ENCODE measurements at regions not wholly inside any gene's neighbourhood (a gene's known extent, or its start where the extent isn't known, plus 50 kb on each side); places are given as distances from the start of the nearest gene placed in this dataset.

GRCh38 chr1:90190523-90190922, 195.6 kb downstream of the ZNF326 start:
- H3K27me3 ChIP-seq = no peaks in the 10 kb centered on the region
- no peaks in the 10 kb centered on the region for H3K9me3 ChIP-seq
- in situ Hi-C loops (cut with MboI; ENCODE audit: low pct_ligation_motif_present in 1 of 4, low pct_unique_long_range_greater_than_20kb in 1 of 4, low sequenced_read_pairs in 3 of 4) (no loop called here), intact Hi-C loops (cut with DNase I; ENCODE audit: low total_unique reads) (no loop called here)
- no peaks in the 10 kb centered on the region for H3K36me3 ChIP-seq
- TF ChIP-seq POLR2A (IDR thresholded peaks at IDR 0.05) (no peak), POLR2AphosphoS5 (IDR thresholded peaks at IDR 0.05) (no peak), EP300 (IDR thresholded peaks at IDR 0.05; ENCODE audit: low read depth) (no peak)
- TF ChIP-seq, protein P1, sequence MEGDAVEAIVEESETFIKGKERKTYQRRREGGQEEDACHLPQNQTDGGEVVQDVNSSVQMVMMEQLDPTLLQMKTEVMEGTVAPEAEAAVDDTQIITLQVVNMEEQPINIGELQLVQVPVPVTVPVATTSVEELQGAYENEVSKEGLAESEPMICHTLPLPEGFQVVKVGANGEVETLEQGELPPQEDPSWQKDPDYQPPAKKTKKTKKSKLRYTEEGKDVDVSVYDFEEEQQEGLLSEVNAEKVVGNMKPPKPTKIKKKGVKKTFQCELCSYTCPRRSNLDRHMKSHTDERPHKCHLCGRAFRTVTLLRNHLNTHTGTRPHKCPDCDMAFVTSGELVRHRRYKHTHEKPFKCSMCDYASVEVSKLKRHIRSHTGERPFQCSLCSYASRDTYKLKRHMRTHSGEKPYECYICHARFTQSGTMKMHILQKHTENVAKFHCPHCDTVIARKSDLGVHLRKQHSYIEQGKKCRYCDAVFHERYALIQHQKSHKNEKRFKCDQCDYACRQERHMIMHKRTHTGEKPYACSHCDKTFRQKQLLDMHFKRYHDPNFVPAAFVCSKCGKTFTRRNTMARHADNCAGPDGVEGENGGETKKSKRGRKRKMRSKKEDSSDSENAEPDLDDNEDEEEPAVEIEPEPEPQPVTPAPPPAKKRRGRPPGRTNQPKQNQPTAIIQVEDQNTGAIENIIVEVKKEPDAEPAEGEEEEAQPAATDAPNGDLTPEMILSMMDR (IDR thresholded peaks at IDR 0.05) = no peak
- H3K27ac ChIP-seq = no peak overlapping the region
- no peaks in the 10 kb centered on the region for H3K4me1 ChIP-seq
- no peak for DNase-seq
- no peak overlapping the region for H3K4me3 ChIP-seq

- in situ Hi-C loops (cut with MboI; ENCODE audit: low pct_ligation_motif_present in 1 of 4, low pct_unique_long_range_greater_than_20kb in 1 of 4, low sequenced_read_pairs in 3 of 4) = no loop called here
- DNase-seq = no peak
- 80 to 88% methylated on average over 1 to 4 of the region's 4 CpGs for WGBS, 2 donors (ENCODE audit: low coverage in 1 of 2)
- TF ChIP-seq POLR2A (IDR thresholded peaks at IDR 0.05) = no peak
- no peak for TF ChIP-seq EP300 (IDR thresholded peaks at IDR 0.05; ENCODE audit: low read depth)
- TF ChIP-seq POLR2AphosphoS5 (IDR thresholded peaks at IDR 0.05) = no peak
- TF ChIP-seq, protein P1 (IDR thresholded peaks at IDR 0.05) = no peak
- no peaks in the 10 kb centered on the region for H3K9me3 ChIP-seq
- H3K27me3 ChIP-seq = no peaks in the 10 kb centered on the region
- intact Hi-C loops (cut with DNase I; ENCODE audit: low total_unique reads) = no loop called here
- no peak overlapping the region for H3K4me3 ChIP-seq
- H3K36me3 ChIP-seq = no peaks in the 10 kb centered on the region
- H3K27ac ChIP-seq = no peak overlapping the region
- no peaks in the 10 kb centered on the region for H3K4me1 ChIP-seq
Observed at GRCh38 chr1:90189889-90190288, 195.0 kb downstream of the ZNF326 start.

DNA sequence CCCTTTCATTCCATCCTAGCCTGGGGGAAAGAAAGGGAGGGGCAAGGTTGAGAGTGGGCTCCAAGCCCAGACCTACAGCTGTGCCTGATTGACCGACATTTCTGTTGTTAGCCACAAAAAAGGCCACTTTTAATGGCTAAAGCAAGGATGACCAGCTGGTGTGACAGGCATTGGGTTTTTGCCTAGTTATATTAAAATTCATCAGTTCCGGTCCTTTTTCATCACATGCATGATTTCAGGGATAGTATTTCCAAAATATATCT, 192.3 kb downstream of the ZNF326 start:
- H3K27ac ChIP-seq = no peak overlapping the region
- TF ChIP-seq, protein P1 (IDR thresholded peaks at IDR 0.05) = no peak
- no peak for TF ChIP-seq EP300 (IDR thresholded peaks at IDR 0.05; ENCODE audit: low read depth)
- no peak for TF ChIP-seq POLR2A (IDR thresholded peaks at IDR 0.05)
- no peak for TF ChIP-seq POLR2AphosphoS5 (IDR thresholded peaks at IDR 0.05)
- no peaks in the 10 kb centered on the region for H3K9me3 ChIP-seq
- intact Hi-C loops (cut with DNase I; ENCODE audit: low total_unique reads) (no loop called here), in situ Hi-C loops (cut with MboI; ENCODE audit: low pct_ligation_motif_present in 1 of 4, low pct_unique_long_range_greater_than_20kb in 1 of 4, low sequenced_read_pairs in 3 of 4) (no loop called here)
- 76 to 100% methylated on average over 1 to 2 of the region's 2 CpGs for WGBS, 2 donors (ENCODE audit: low coverage in 1 of 2)
- H3K27me3 ChIP-seq = no peaks in the 10 kb centered on the region
- DNase-seq = no peak
- H3K36me3 ChIP-seq = no peaks in the 10 kb centered on the region
- no peaks in the 10 kb centered on the region for H3K4me1 ChIP-seq
- no peak overlapping the region for H3K4me3 ChIP-seq

DNA sequence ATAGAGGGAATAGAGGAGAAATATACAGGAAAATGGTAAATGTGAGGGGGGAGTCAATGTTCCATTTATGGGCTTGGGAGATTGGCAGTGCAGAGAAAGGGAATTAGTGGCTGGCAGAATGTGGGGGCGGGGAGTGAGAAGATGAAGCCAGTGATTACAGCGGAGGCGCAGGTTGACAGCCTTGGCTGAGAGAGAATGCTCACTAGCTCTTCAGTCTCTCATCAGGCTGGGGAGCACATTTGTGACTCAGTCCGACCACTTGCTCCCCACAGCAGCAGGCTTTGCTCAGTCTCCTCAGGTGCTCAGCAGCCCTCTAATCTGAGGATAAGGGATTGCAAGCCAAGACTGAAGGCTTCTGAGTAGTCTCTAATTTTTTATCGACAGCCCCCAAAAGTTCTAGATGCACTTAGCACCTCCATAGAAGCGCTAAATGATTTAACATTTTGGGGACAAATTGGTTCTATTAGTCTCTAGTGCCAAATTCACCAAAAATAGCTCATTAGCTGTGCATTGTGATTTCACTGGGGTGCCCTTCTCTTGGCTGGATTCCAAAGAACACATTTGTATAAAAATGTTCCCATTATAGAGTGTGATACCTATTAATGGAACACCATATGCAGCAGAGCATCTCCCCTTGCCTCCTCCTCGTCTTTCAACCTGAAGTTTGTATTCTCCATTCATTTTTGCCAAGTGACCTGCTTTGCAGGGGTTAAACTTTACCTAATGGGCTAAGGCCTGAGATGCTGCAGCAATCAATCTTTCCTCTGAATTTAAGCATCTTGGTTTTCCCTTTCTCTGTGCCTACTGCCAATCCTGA, 191.8 kb downstream of the ZNF326 start:
- DNase-seq = no peak
- Histone ChIP-seq H3K27me3 (no peaks in the 10 kb centered on the region), H3K4me1 (no peaks in the 10 kb centered on the region), H3K4me3 (no peak overlapping the region), H3K9me3 (no peaks in the 10 kb centered on the region), H3K36me3 (no peaks in the 10 kb centered on the region), H3K27ac (no peak overlapping the region)
- 68 to 72% methylated on average over 5 to 7 of the region's 7 CpGs for WGBS, 2 donors (ENCODE audit: low coverage in 1 of 2)
- no peak for TF ChIP-seq POLR2A (IDR thresholded peaks at IDR 0.05)
- no peak for TF ChIP-seq EP300 (IDR thresholded peaks at IDR 0.05; ENCODE audit: low read depth)
- TF ChIP-seq POLR2AphosphoS5 (IDR thresholded peaks at IDR 0.05) = no peak
- TF ChIP-seq, protein P1 (IDR thresholded peaks at IDR 0.05) = no peak
- intact Hi-C loops (cut with DNase I; ENCODE audit: low total_unique reads) (no loop called here), in situ Hi-C loops (cut with MboI; ENCODE audit: low pct_ligation_motif_present in 1 of 4, low pct_unique_long_range_greater_than_20kb in 1 of 4, low sequenced_read_pairs in 3 of 4) (no loop called here)

Data from transverse colon (tissue), 4 donors.